ENCODE measurements at regions not wholly inside any gene's neighbourhood (a gene's known extent, or its start where the extent isn't known, plus 50 kb on each side); places are given as distances from the start of the nearest gene placed in this dataset.

- no peak for DNase-seq
Observed at GRCh38 chr7:3197567-3198213, 103.4 kb upstream of the SDK1 start.

GRCh38 chr7:3198316-3198715 lies 102.7 kb upstream of the SDK1 start:
- no peak overlapping the region for H2BK5ac ChIP-seq (ENCODE audit: low read depth, low read length, poor library complexity)
- H2BK120ac ChIP-seq (ENCODE audit: insufficient read depth, low read length, poor library complexity): no peak overlapping the region
- no peaks in the 10 kb centered on the region for H3K79me2 ChIP-seq (ENCODE audit: control insufficient read depth, insufficient read depth, low read length, poor library complexity)
- no peak overlapping the region for H3K14ac ChIP-seq (ENCODE audit: low read length)
- H3K4me2 ChIP-seq (ENCODE audit: low read length): no peak overlapping the region
- H4K8ac ChIP-seq (ENCODE audit: low read depth, low read length): no peak overlapping the region
- no peaks in the 10 kb centered on the region for H3K36me3 ChIP-seq (ENCODE audit: control insufficient read depth in 1 of 2, insufficient read depth in 2 of 2, low read length in 2 of 2)
- H4K12ac ChIP-seq (ENCODE audit: low read depth, low read length): no peak overlapping the region
- H3K4ac ChIP-seq (ENCODE audit: low read depth, low read length): no peak overlapping the region
- no peak overlapping the region for H2AK5ac ChIP-seq (ENCODE audit: low read length)
- no peak overlapping the region for H3K18ac ChIP-seq (ENCODE audit: low read length)
- no peak overlapping the region for H2AFZ ChIP-seq (ENCODE audit: insufficient read depth, low read length, poor library complexity)
- H3K23ac ChIP-seq (ENCODE audit: low read length): no peak overlapping the region
- H3K9me3 ChIP-seq (ENCODE audit: insufficient read depth, low read depth, low read length): peaks cover 2% of the 10 kb centered on the region
- H3K4me1 ChIP-seq (ENCODE audit: control insufficient read depth in 1 of 2, insufficient read depth in 2 of 2, low read length in 2 of 2): no peaks in the 10 kb centered on the region
- no peak overlapping the region for H3K9ac ChIP-seq (ENCODE audit: low read length)
- H4K91ac ChIP-seq (ENCODE audit: low read depth, low read length): no peak overlapping the region
- H3K4me3 ChIP-seq (ENCODE audit: low read depth, low read length): no peak overlapping the region
- DNase-seq: no peak
- H3K27ac ChIP-seq (ENCODE audit: low read depth, low read length): no peak overlapping the region
- no peaks in the 10 kb centered on the region for H3K27me3 ChIP-seq (ENCODE audit: insufficient read depth, low read length)
- no peak overlapping the region for H2BK12ac ChIP-seq (ENCODE audit: low read length)
- H3K79me1 ChIP-seq (ENCODE audit: low read length): peaks cover 2% of the 10 kb centered on the region

More at GRCh38 chr7:3197567-3198213, 103.4 kb upstream of the SDK1 start:
- no CpG with 5 or more reads among the region's 11 CpGs for WGBS (ENCODE audit: extremely low coverage, insufficient coverage, insufficient read length)
- no peak overlapping the region for H3K4me3 ChIP-seq (ENCODE audit: low read depth, low read length)
- no peaks in the 10 kb centered on the region for H3K27me3 ChIP-seq (ENCODE audit: insufficient read depth, low read length)
- no peak overlapping the region for H2BK5ac ChIP-seq (ENCODE audit: low read depth, low read length, poor library complexity)
- no peak overlapping the region for H3K27ac ChIP-seq (ENCODE audit: low read depth, low read length)
- H3K36me3 ChIP-seq (ENCODE audit: control insufficient read depth in 1 of 2, insufficient read depth in 2 of 2, low read length in 2 of 2): no peaks in the 10 kb centered on the region
- no peak overlapping the region for H2BK120ac ChIP-seq (ENCODE audit: insufficient read depth, low read length, poor library complexity)
- H3K9me3 ChIP-seq (ENCODE audit: insufficient read depth, low read depth, low read length): peaks cover 2% of the 10 kb centered on the region
- H3K18ac ChIP-seq (ENCODE audit: low read length): no peak overlapping the region
- no peak overlapping the region for H4K91ac ChIP-seq (ENCODE audit: low read depth, low read length)
- no peak overlapping the region for H4K12ac ChIP-seq (ENCODE audit: low read depth, low read length)
- no peak overlapping the region for H3K4ac ChIP-seq (ENCODE audit: low read depth, low read length)
- H3K79me2 ChIP-seq (ENCODE audit: control insufficient read depth, insufficient read depth, low read length, poor library complexity): no peaks in the 10 kb centered on the region
- no peak overlapping the region for H3K9ac ChIP-seq (ENCODE audit: low read length)
- H4K8ac ChIP-seq (ENCODE audit: low read depth, low read length): no peak overlapping the region
- H3K4me1 ChIP-seq (ENCODE audit: control insufficient read depth in 1 of 2, insufficient read depth in 2 of 2, low read length in 2 of 2): no peaks in the 10 kb centered on the region
- H2BK12ac ChIP-seq (ENCODE audit: low read length): no peak overlapping the region
- no peak overlapping the region for H3K14ac ChIP-seq (ENCODE audit: low read length)
- H3K23ac ChIP-seq (ENCODE audit: low read length): no peak overlapping the region
- no peak overlapping the region for H3K4me2 ChIP-seq (ENCODE audit: low read length)
- H2AK5ac ChIP-seq (ENCODE audit: low read length): no peak overlapping the region
- no peak overlapping the region for H2AFZ ChIP-seq (ENCODE audit: insufficient read depth, low read length, poor library complexity)
- H3K79me1 ChIP-seq (ENCODE audit: low read length): peaks cover 2% of the 10 kb centered on the region

GRCh38 chr7:3200504-3200903 lies 100.5 kb upstream of the SDK1 start:
- H3K79me2 ChIP-seq (ENCODE audit: control insufficient read depth, insufficient read depth, low read length, poor library complexity): no peaks in the 10 kb centered on the region
- H3K79me1 ChIP-seq (ENCODE audit: low read length): peaks cover 2% of the 10 kb centered on the region
- WGBS (ENCODE audit: extremely low coverage, insufficient coverage, insufficient read length): no CpG with 5 or more reads among the region's 1 CpG
- peaks cover 2% of the 10 kb centered on the region for H3K9me3 ChIP-seq (ENCODE audit: insufficient read depth, low read depth, low read length)
- H3K23ac ChIP-seq (ENCODE audit: low read length): no peak overlapping the region
- H3K4me1 ChIP-seq (ENCODE audit: control insufficient read depth in 1 of 2, insufficient read depth in 2 of 2, low read length in 2 of 2): no peaks in the 10 kb centered on the region
- no peak overlapping the region for H4K91ac ChIP-seq (ENCODE audit: low read depth, low read length)
- no peak overlapping the region for H3K27ac ChIP-seq (ENCODE audit: low read depth, low read length)
- no peak overlapping the region for H3K4me3 ChIP-seq (ENCODE audit: low read depth, low read length)
- no peak overlapping the region for H3K9ac ChIP-seq (ENCODE audit: low read length)
- H3K36me3 ChIP-seq (ENCODE audit: control insufficient read depth in 1 of 2, insufficient read depth in 2 of 2, low read length in 2 of 2): no peaks in the 10 kb centered on the region
- H2BK5ac ChIP-seq (ENCODE audit: low read depth, low read length, poor library complexity): no peak overlapping the region
- no peak overlapping the region for H4K12ac ChIP-seq (ENCODE audit: low read depth, low read length)
- no peak overlapping the region for H2AFZ ChIP-seq (ENCODE audit: insufficient read depth, low read length, poor library complexity)
- H4K8ac ChIP-seq (ENCODE audit: low read depth, low read length): no peak overlapping the region
- DNase-seq: peak in 1 of 2 donors; percentile 47
- H2AK5ac ChIP-seq (ENCODE audit: low read length): no peak overlapping the region
- H2BK12ac ChIP-seq (ENCODE audit: low read length): no peak overlapping the region
- H2BK120ac ChIP-seq (ENCODE audit: insufficient read depth, low read length, poor library complexity): no peak overlapping the region
- no peaks in the 10 kb centered on the region for H3K27me3 ChIP-seq (ENCODE audit: insufficient read depth, low read length)
- no peak overlapping the region for H3K4me2 ChIP-seq (ENCODE audit: low read length)
- no peak overlapping the region for H3K18ac ChIP-seq (ENCODE audit: low read length)
- H3K14ac ChIP-seq (ENCODE audit: low read length): no peak overlapping the region
- no peak overlapping the region for H3K4ac ChIP-seq (ENCODE audit: low read depth, low read length)

GRCh38 chr7:3201306-3201705 lies 99.7 kb upstream of the SDK1 start:
- no peak overlapping the region for H2AK5ac ChIP-seq (ENCODE audit: low read length)
- H3K27me3 ChIP-seq (ENCODE audit: insufficient read depth, low read length): no peaks in the 10 kb centered on the region
- no peaks in the 10 kb centered on the region for H3K79me2 ChIP-seq (ENCODE audit: control insufficient read depth, insufficient read depth, low read length, poor library complexity)
- H4K12ac ChIP-seq (ENCODE audit: low read depth, low read length): no peak overlapping the region
- no peak overlapping the region for H4K91ac ChIP-seq (ENCODE audit: low read depth, low read length)
- no peaks in the 10 kb centered on the region for H3K9me3 ChIP-seq (ENCODE audit: insufficient read depth, low read depth, low read length)
- DNase-seq: no peak
- no peak overlapping the region for H2BK12ac ChIP-seq (ENCODE audit: low read length)
- no peak overlapping the region for H3K9ac ChIP-seq (ENCODE audit: low read length)
- H3K23ac ChIP-seq (ENCODE audit: low read length): no peak overlapping the region
- no peak overlapping the region for H3K4ac ChIP-seq (ENCODE audit: low read depth, low read length)
- no peak overlapping the region for H3K4me3 ChIP-seq (ENCODE audit: low read depth, low read length)
- H3K4me2 ChIP-seq (ENCODE audit: low read length): no peak overlapping the region
- no peaks in the 10 kb centered on the region for H3K36me3 ChIP-seq (ENCODE audit: control insufficient read depth in 1 of 2, insufficient read depth in 2 of 2, low read length in 2 of 2)
- no peak overlapping the region for H3K27ac ChIP-seq (ENCODE audit: low read depth, low read length)
- no peak overlapping the region for H4K8ac ChIP-seq (ENCODE audit: low read depth, low read length)
- no CpG with 5 or more reads among the region's 1 CpG for WGBS (ENCODE audit: extremely low coverage, insufficient coverage, insufficient read length)
- H2BK5ac ChIP-seq (ENCODE audit: low read depth, low read length, poor library complexity): no peak overlapping the region
- no peak overlapping the region for H2BK120ac ChIP-seq (ENCODE audit: insufficient read depth, low read length, poor library complexity)
- no peaks in the 10 kb centered on the region for H3K4me1 ChIP-seq (ENCODE audit: control insufficient read depth in 1 of 2, insufficient read depth in 2 of 2, low read length in 2 of 2)
- no peak overlapping the region for H2AFZ ChIP-seq (ENCODE audit: insufficient read depth, low read length, poor library complexity)
- no peak overlapping the region for H3K14ac ChIP-seq (ENCODE audit: low read length)
- no peak overlapping the region for H3K18ac ChIP-seq (ENCODE audit: low read length)
- peaks cover 2% of the 10 kb centered on the region for H3K79me1 ChIP-seq (ENCODE audit: low read length)

Measured in trophoblast cell (in vitro differentiated cells and primary cell).